GM19463 (cell line): ENCODE measurements at regions not wholly inside any gene's neighbourhood (a gene's known extent, or its start where the extent isn't known, plus 50 kb on each side); places are given as distances from the start of the nearest gene placed in this dataset.
"Not testable (repeated sequence)": the region's sequence is repeated elsewhere in the genome, so short reads cannot be mapped to it uniquely, and the experiment has no call there.

Experiments
- ATAC-seq: cut with Tn5 transposase; IDR thresholded peaks from one replicate; pipeline ENCODE4 v1.9.1; 2021; ENCODE audit warnings: mild to moderate bottlenecking, moderate library complexity; ENCODE audit not compliant: unreplicated experiment

GRCh38 chr2:35962585-35963146 is 392.9 kb upstream of the CRIM1 start:
- ATAC-seq = no peak

DNA sequence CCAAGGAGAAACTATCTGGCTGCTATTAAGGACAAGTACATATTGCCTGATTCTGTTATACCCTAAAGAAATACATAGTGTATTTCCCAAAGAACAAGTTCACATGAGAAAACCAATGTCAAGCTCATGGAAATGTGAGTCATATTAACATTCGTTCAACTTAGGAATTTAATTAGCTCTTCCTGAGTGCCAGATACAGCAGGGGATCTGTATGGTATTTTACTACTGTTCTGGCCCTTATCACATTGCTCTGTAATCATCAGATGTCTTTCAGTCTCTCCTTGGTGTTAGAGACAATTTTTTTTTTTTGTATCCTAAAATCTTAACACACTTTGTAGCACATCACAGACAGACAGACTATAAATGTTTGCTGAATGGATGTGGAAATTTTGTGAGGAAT is 395.0 kb upstream of the CRIM1 start:
- ATAC-seq = no peak

- ATAC-seq = not testable (repeated sequence)
These were observed 398.5 kb upstream of the CRIM1 start for GRCh38 chr2:35957053-35957452.

GRCh38 chr2:35946478-35946877 is 409.1 kb upstream of the CRIM1 start:
- ATAC-seq = no peak

DNA sequence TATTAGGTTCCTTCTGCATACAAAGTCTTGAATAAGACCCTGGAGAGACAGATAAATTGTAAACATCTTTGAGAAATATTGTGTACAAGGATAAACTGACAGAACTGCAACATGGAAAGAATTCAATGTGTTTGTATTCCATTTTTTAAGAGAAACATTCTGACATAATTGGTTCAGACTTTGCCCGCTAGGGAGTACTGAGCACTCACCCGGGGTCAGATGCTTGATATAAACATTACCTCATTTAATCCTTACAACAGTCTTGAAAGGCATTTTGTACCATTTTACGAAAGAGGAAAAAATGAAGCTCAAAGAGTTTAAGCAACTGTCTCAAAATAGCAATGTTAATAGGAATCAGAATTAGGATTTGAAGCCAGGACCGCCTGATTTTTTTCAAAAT is 416.7 kb upstream of the CRIM1 start:
- ATAC-seq = no peak

DNA sequence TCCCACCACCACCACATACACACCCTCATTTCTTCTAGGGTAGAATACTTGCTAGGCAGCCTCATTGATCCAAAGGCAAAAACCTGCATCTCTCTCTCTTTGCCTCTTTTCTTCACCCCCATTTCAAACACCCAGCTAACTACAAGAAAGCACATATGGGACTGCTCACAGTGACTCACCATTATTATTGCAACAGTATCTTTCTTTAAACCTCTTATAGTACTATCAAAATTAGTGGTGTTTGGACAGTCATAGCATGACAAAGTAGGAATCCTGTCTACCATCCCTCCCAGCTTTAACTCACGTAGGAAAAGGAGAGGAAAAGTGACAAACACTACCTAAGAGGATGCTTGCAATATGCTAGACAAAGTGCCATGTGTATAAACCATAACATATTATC is 422.5 kb upstream of the CRIM1 start:
- no peak for ATAC-seq

- ATAC-seq = no peak
These were observed 423.2 kb upstream of the CRIM1 start for GRCh38 chr2:35932276-35932963.

- ATAC-seq = no peak
These were observed 424.0 kb upstream of the CRIM1 start for GRCh38 chr2:35931626-35932025.

- no peak for ATAC-seq
These were observed 424.5 kb upstream of the CRIM1 start for GRCh38 chr2:35931115-35931514.

GRCh38 chr2:35929551-35929950 is 426.0 kb upstream of the CRIM1 start:
- no peak for ATAC-seq

- ATAC-seq = no peak
These were observed 435.5 kb upstream of the CRIM1 start for GRCh38 chr2:35920061-35920460.

GRCh38 chr2:35915261-35915660 is 440.3 kb upstream of the CRIM1 start:
- no peak for ATAC-seq

DNA sequence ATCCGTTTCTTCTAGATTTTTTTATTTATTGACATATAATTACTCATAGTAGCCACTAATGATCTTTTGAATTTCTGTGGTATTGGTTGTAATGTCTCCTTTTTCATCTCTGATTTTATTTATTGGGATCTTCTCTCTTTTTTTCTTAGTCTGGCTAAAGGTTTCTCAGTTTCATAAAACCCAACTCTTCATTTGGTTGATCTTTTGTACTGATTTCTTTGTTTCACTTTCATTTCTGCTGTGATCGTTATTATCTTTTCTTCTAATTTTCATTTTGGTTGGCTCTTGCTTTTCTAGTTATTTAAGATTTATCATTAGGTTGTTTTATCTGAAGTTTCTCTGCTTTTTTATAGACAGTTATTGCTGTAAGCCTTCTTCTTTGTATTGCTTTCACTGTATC is 463.6 kb upstream of the CRIM1 start:
- ATAC-seq = no peak

- no peak for ATAC-seq
These were observed 464.1 kb upstream of the CRIM1 start for GRCh38 chr2:35891528-35891927.

- no peak for ATAC-seq
These were observed 468.4 kb upstream of the CRIM1 start for GRCh38 chr2:35887146-35887545.

DNA sequence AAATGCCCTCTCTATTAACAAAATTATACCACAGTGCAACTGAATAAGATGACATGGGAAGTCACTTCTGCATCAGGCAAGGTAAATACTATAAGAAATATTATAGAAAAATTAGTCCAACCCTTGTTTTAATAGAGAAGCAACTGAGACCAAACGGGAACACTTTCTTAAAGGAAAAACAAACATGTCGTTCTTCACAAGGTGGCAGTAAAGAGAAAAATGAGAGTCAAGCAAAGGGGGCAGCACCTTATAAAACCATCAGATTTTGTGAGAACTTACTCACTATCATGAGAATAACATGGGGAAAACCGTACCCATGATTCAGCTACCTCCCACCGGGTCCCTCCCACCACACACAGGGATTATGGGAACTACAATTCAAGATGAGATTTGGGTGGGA is 481.7 kb upstream of the CRIM1 start:
- no peak for ATAC-seq

DNA sequence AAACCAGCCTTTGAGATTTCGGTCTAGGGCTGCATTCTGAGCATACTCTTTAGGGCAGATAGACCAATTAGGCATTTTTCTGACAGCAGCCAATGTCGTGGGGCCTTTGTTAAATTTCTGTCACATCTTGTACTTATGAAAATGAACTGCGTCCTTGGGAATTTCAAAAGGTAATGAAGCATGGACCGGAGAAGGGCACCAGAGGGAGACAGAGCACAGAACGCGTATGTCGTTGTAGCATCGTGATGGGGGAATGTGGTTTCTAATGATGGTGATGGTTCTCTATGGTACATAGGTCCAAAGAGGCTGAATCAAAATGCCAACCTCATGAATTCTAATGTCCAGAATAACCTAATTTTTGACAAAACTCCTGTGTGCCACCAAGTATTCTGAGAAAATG is 483.9 kb upstream of the CRIM1 start:
- no peak for ATAC-seq

DNA sequence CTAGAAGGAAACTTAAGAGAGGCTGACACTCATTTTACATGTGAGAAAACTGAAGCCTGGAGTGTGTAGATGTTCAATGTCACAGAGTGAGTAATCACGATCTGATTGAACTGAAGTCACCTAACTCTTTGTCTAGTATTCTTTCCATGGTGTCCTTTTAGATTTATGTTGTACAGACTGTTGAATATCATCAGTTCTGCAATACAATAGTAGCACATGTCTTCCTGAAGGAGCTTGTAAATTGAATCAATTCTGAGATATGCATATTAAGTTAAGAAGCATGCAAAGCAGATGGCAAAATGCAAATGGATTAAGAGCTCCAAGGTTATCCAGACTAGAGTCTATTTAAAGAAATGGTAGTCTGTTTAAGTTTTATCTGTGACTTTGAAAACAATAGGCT is 484.9 kb upstream of the CRIM1 start:
- no peak for ATAC-seq

DNA sequence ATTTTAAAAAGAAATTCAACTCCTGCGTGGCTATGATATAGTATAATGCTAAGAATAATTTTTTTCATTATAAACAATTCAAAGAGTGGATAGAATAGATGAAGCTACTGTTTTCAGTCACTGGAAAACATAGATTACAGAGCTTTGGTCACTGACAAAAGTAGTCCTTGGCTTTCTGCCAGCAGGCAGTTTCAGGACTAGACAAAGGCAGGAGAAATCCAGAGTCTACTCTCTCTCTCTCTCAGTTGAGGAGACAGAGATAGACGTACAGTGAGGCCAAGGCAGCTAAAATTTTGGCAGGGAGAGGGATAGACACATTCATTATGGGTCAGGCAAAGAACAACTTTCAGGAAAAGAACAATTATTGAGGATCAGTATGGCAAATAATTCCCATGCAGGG is 491.4 kb upstream of the CRIM1 start:
- no peak for ATAC-seq

DNA sequence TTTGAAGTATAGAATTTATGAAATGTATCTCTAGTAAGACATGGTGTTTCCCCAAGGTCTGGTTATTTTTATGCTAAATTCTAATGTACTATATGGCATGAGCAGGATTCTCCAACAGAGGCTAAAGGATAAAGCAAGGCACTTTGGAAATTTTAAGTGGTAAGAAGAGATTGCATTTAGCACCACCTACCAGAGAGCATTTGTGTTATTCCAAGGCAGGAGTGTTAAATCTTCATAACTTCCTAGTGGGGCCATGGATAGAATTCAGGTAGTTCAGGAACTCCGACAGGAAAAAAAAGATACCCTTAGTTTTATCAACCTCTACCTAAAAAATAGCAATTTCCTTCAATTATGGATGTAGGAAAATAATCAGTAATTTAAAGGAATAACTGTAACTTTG is 497.4 kb upstream of the CRIM1 start:
- no peak for ATAC-seq

DNA sequence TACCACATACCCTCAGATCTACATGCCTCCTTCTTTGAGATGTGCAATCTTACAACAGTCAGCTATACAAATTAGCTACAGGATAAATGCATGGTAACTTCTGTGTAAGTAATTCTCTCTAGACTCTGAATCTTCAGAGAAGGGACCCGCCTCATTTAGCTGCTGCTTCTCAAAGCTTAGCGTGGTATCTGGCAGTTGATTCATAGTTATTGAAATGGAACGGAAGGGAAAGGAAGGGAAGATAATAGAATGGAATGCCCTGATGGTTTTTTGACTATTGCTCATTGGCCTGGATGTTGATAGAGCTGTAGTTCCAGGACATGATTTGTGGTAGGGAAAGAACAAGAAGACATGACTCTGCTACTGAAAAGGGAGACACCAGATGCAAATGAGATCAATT is 498.1 kb upstream of the CRIM1 start:
- no peak for ATAC-seq

DNA sequence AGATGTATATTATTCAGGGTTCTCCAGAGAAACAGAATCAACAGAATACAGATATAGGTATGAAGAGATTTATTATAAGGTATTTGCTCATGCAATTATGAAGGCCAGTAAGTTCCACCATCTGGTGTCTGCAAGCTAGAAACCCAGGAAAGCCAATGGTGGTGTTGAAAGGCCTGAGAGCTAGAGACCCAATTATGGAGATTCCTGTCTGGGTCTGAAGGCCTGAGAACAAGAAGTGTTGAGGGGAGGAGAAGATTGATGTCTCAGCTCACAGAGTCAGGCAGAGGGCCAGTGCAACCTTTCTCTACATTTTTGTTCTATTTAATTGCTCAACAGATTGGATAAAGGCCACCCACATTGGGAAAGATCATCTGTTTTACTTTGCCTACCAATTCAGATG is 524.2 kb upstream of the CRIM1 start:
- ATAC-seq = no peak

DNA sequence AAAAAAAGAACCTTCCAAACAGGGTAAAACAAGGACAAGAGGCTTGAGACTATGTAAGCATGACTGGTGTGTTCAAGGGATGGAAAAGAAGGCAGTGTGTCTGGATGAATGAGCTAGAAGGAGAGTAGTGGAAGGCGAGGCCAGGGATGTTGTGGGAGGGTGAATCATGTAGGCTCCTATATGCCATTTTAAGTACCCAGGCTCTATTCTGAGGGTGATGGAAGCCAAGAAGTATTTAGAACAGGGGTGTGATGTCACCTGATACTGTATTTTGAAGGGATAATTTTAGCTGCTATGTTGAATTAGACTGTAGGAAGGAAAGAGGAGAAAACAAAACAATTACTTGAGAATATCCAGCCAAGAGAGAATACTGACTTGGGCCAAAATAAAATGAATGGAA is 524.7 kb upstream of the CRIM1 start:
- no peak for ATAC-seq
